ENCODE measurements at regions not wholly inside any gene's neighbourhood (a gene's known extent, or its start where the extent isn't known, plus 50 kb on each side); places are given as distances from the start of the nearest gene placed in this dataset.

DNA sequence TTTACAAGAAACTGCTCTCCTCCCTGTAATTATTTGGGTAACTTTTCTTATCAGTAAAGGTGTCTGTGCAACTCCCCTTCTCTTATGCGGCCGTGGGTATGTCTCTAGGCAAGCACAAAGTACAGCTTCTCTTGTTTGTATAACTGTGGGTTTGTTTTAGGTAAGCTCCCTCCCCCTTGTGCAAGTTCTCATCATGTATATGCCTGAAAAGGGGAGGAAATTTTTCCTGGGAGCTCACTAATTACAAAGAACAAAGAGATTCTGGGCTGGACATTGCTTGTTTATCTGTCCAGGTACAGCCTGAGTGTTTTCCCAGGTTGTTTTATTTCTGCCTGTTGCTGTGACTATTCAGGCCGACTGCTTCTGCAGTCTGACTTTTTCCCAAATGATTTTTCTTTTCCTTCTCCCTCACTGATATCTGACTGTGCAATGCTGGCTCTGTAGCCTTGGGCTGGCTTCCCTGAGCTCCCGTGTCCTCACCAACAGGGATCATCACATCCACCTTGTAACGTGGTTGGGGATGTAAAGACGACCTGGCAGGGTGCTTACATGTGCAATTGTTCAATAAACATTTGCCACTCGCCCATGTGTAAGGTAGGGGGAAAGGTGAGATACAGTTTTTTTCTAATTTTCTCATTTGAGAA, 916.5 kb downstream of the AACS start:
- peaks cover 0 to 6% (median 0%) of the 10 kb centered on the region in 3 donors for H3K4me1 ChIP-seq (ENCODE audit: control insufficient read depth in 2 of 3, insufficient read depth in 2 of 3, low read depth in 1 of 3, low read length in 3 of 3)
- DNase-seq: no peak
- TF ChIP-seq, protein P1, sequence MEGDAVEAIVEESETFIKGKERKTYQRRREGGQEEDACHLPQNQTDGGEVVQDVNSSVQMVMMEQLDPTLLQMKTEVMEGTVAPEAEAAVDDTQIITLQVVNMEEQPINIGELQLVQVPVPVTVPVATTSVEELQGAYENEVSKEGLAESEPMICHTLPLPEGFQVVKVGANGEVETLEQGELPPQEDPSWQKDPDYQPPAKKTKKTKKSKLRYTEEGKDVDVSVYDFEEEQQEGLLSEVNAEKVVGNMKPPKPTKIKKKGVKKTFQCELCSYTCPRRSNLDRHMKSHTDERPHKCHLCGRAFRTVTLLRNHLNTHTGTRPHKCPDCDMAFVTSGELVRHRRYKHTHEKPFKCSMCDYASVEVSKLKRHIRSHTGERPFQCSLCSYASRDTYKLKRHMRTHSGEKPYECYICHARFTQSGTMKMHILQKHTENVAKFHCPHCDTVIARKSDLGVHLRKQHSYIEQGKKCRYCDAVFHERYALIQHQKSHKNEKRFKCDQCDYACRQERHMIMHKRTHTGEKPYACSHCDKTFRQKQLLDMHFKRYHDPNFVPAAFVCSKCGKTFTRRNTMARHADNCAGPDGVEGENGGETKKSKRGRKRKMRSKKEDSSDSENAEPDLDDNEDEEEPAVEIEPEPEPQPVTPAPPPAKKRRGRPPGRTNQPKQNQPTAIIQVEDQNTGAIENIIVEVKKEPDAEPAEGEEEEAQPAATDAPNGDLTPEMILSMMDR (IDR thresholded peaks at IDR 0.05; ENCODE audit: borderline replicate concordance, extremely low read depth, insufficient read depth): no peak
- peaks cover 0 to 1% (median 0%) of the 10 kb centered on the region in 3 donors for H3K9me3 ChIP-seq (ENCODE audit: control insufficient read depth in 2 of 3, insufficient read depth in 1 of 3, low read length in 3 of 3)
- H3K27ac ChIP-seq (ENCODE audit: low read depth in 2 of 2, low read length in 2 of 2): no peak overlapping the region
- no peak overlapping the region for H3K9ac ChIP-seq (ENCODE audit: low read length in 3 of 3)
- intact Hi-C loops (cut with DNase I): no loop called here
- no peaks in the 10 kb centered on the region for H3K36me3 ChIP-seq (ENCODE audit: control insufficient read depth in 2 of 3, insufficient read depth in 3 of 3, low read length in 3 of 3)
- no peak overlapping the region for H3K4me3 ChIP-seq (ENCODE audit: low read length in 3 of 3)
- no peaks in the 10 kb centered on the region for H3K27me3 ChIP-seq (ENCODE audit: control insufficient read depth, insufficient read depth, low read length)
- no peak for FAIRE-seq

DNA sequence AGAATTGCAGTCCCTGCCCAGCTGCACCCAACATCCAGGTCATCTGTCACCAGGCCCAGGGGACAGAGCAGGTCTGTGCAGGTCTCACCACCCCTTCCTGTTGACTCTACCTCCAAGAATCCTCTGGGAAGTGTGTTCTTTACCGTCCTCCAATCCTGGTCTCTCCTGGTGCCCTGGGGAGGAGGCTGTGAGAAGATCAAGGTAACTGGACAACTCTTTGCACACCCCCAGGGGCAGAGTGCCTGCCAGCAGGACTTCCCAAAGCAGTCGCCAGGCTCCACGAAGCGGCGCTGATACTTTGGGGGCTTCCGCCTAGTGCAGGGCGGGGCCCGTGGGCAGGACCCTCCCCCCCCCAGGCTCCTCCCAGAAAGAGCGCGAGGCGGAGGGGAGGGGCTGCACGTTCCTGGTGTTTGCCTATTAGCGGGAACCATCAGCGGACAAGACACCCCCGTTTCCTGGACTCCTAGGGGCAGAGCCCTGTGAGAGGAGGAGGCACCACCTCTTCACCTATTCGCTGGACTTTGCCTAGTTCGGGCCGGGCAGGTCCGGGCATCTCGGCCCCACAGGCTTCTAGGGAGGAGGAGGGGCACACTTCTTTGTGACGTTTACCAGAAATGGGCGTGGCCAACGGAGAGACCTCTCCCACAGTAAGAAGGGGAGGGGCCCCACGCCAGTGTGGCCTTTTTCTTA, 918.0 kb downstream of the AACS start:
- peak overlapping the region; percentile 72 to 86 for H3K27ac ChIP-seq (ENCODE audit: low read depth in 2 of 2, low read length in 2 of 2)

DNA sequence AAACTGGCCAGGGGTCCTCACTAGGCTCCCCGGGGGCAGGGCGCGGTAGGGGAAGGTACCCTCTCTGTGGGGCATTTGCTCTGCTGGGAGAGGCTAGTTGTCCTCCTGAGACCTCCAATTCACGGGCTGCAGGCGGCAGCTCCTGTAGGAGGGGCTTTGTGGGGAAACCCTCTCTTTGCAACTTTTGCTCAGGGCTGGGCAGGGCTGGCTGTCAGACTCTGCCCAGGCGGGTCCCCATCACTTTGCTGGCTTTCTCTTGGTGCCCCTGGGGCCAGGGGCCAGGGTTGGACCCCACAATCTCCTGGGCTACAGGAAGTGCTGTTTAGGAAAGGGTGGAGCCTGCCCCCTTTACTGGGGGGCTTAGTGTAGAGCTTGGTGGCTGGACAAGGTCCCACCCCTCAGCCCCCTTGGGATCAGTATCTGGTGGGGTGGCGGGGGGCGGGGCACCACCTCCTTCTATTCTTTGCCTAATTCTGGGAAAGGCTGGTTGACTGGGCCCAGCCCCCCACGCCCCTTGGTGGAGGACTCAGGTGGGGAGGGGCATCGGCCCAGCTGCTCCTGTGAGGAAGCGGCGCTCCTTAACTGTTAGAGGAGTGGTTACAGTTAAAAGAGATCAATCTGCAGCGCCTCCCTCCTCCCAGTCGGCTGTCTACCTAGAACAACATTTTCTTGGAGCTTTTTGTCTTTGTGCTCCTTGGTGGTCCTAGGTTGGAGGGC, 918.7 kb downstream of the AACS start:
- intact Hi-C loops (cut with DNase I): no loop called here
- H3K4me3 ChIP-seq (ENCODE audit: low read length in 3 of 3): peak overlapping the region; percentile 60 to 80 (median 65)
- H3K9ac ChIP-seq (ENCODE audit: low read length in 3 of 3): peak overlapping the region in 2 of 3 donors; percentile 54 to 65
- FAIRE-seq (no peak), DNase-seq (peak in 4 of 5 donors; percentile 42 to 78 (median 51))
- no peaks in the 10 kb centered on the region for H3K36me3 ChIP-seq (ENCODE audit: control insufficient read depth in 2 of 3, insufficient read depth in 3 of 3, low read length in 3 of 3)
- H3K27me3 ChIP-seq (ENCODE audit: control insufficient read depth, insufficient read depth, low read length): no peaks in the 10 kb centered on the region
- peak overlapping the region; percentile 63 to 72 for H3K27ac ChIP-seq (ENCODE audit: low read depth in 2 of 2, low read length in 2 of 2)
- H3K4me1 ChIP-seq (ENCODE audit: control insufficient read depth in 2 of 3, insufficient read depth in 2 of 3, low read depth in 1 of 3, low read length in 3 of 3): peaks cover 0 to 6% (median 0%) of the 10 kb centered on the region in 3 donors
- TF ChIP-seq, protein P1 (IDR thresholded peaks at IDR 0.05; ENCODE audit: borderline replicate concordance, extremely low read depth, insufficient read depth): no peak
- peaks cover 0 to 1% (median 0%) of the 10 kb centered on the region in 3 donors for H3K9me3 ChIP-seq (ENCODE audit: control insufficient read depth in 2 of 3, insufficient read depth in 1 of 3, low read length in 3 of 3)

More for the DNA sequence above, 918.0 kb downstream of the AACS start:
- Histone ChIP-seq H3K36me3 (ENCODE audit: control insufficient read depth in 2 of 3, insufficient read depth in 3 of 3, low read length in 3 of 3) (no peaks in the 10 kb centered on the region), H3K4me3 (ENCODE audit: low read length in 3 of 3) (peak overlapping the region; percentile 65 to 80 (median 72)), H3K27me3 (ENCODE audit: control insufficient read depth, insufficient read depth, low read length) (no peaks in the 10 kb centered on the region), H3K4me1 (ENCODE audit: control insufficient read depth in 2 of 3, insufficient read depth in 2 of 3, low read depth in 1 of 3, low read length in 3 of 3) (peaks cover 0 to 6% (median 0%) of the 10 kb centered on the region in 3 donors), H3K9me3 (ENCODE audit: control insufficient read depth in 2 of 3, insufficient read depth in 1 of 3, low read length in 3 of 3) (peaks cover 0 to 1% (median 0%) of the 10 kb centered on the region in 3 donors), H3K9ac (ENCODE audit: low read length in 3 of 3) (peak overlapping the region in 2 of 3 donors; percentile 54 to 65)
- DNase-seq: peak in 4 of 5 donors; percentile 92 to 97 (median 96)
- TF ChIP-seq, protein P1 (IDR thresholded peaks at IDR 0.05; ENCODE audit: borderline replicate concordance, extremely low read depth, insufficient read depth): no peak
- intact Hi-C loops (cut with DNase I): no loop called here
- no peak for FAIRE-seq
